Stimulated activated CD4-positive, alpha-beta T cell treated with anti-CD3 and anti-CD28 coated beads, Interleukin-12 subunit alpha, Interleukin-12 subunit beta, amount 100 ng/mL, for 24 hours (primary cell): ENCODE measurements at regions not wholly inside any gene's neighbourhood (a gene's known extent, or its start where the extent isn't known, plus 50 kb on each side); places are given as distances from the start of the nearest gene placed in this dataset.

Experiments
- DNase-seq, 2 experiments: peaks; one replicate each; pipeline ENCODE4 v3.0.0-alpha.2; 2020; ENCODE audit warnings: low read depth in 2 of 2

- DNase-seq = no peak
Measured at GRCh38 chr1:244971552-244972216, 107.3 kb upstream of the HNRNPU start.

GRCh38 chr1:244970744-244971551 lies 106.6 kb upstream of the HNRNPU start:
- peak; percentile 78 to 86 for DNase-seq

GRCh38 chr1:244970236-244970743 lies 105.9 kb upstream of the HNRNPU start:
- peak; percentile 50 to 54 for DNase-seq

- peak; percentile 24 to 29 for DNase-seq
Measured at GRCh38 chr1:244969355-244970235, 105.3 kb upstream of the HNRNPU start.

DNA sequence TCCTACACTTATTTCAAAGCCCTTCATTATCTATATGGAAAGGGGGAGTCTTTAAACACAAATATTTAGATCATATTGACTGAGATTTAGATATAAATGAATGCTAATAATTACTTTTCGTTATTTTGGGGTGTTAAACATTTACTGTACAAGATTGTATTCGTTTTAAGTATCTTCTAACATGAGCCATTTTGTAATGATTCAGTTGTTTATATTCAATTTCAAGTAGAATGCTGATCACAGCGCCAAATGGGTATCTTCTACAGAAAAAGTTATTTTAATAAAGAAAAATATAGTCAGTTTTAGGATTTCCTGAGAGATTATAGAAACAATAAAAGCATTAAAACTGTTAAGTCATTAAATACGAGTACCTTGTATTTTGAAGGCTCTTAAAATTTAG lies 104.5 kb upstream of the HNRNPU start:
- DNase-seq = no peak

DNA sequence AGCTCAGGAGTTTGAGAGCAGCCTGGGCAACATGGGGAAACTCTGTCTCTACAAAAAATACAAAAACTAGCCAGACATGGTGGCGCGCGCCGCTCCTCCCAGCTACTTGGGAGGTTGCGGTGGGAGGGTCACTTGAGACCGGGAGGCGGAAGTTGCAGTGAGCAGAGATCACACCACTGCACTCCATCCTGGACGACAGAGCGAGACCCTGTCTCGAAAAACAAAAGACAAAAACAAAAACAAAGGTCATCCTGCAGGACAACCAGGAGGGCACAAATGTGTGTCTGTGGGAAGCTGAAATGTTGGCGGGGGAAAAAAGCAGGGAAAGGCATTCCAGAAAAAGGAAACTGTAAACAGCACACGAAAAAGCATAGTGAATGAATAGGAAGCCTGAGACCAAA lies 104.1 kb upstream of the HNRNPU start:
- no peak for DNase-seq

- no peak for DNase-seq
Measured at GRCh38 chr1:244967159-244967558, 102.8 kb upstream of the HNRNPU start.

DNA sequence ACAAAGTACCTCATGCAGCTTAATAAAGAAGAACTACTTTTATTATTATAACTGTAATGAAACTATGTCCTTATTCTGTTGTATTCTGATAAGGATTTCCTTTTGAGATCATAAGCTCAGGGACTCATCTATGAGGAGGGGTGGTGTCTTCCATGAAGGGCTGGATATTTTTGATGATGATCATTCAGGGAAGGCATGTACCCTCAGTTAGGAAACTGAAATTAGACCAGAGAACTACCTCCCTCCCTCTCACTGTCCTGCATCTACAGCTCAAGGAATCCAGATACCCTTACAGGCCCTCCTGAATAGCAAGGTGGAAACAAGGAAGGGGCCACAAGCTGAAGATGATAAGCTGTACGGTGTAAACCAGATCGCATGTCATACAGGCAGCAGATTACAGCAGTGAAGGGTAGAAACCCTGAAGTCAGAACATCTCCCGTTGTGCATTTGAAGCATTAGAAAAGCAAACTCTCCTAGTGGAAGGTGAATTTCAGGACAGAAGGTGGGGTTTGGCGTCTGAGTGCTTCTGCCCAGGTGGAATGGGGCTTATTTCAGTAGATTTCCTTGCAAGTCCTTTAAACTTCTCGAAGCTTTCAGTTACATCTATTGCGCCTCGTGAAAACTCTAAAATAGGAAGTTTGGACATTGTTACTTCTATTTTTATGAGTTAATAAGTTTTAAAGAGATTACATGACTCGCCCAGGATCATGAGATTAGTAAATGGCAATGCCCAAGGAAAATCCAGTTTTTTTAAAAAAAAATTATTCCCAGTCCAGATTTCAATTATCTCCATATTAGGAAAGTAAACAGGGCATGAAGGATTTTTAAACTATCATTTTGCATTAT lies 101.1 kb upstream of the HNRNPU start:
- DNase-seq = no peak

- peak in 1 of 2 experiments; percentile 9 for DNase-seq
Measured at GRCh38 chr1:244964112-244964971, 100.0 kb upstream of the HNRNPU start.

DNA sequence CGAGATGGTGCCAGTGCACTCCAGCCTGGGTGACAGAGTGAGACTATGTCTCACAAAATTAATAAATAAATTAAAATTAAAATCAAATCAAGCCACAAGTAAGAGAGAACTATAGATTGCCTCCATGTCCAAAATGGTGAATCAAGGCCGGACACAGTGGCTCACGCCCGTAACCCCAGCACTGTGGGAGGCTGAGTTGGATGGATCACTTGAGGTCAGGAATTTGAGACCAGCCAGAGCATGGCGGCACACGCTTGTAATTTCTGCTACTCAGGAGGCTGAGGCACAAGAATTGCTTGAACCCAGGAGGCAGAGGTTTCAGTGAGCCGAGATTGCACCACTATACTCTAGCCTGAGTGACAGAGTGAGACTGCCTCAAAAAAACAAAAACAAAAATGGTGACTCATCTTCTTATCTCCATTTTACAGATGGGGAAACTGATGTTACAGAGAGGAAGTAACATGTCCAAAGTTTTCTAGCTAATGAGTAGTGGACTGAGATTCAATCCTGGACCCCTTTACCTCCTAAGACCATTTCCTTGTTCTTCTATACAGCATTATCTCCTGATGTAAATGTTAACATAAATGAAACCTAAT lies 99.0 kb upstream of the HNRNPU start:
- DNase-seq = no peak

DNA sequence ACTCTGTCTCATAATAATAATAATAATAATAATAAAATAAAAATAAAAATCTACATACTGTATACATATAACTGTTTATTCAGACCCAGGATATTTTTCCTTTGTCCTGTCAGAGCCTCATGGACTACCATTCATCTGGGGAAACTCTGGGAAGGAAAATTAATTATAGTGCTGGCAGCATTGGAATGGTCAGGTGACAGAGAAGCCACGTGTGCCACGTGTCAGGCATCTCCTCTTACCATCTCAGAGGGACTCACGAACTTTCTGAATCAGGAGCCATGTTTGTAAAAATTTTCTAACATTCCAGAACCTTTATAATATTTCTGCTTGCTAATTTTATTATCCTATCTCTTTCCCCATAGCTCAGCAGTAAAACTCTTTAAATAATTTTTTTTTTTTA lies 97.8 kb upstream of the HNRNPU start:
- no peak for DNase-seq

GRCh38 chr1:244960904-244961303 lies 96.6 kb upstream of the HNRNPU start:
- DNase-seq = no peak

DNA sequence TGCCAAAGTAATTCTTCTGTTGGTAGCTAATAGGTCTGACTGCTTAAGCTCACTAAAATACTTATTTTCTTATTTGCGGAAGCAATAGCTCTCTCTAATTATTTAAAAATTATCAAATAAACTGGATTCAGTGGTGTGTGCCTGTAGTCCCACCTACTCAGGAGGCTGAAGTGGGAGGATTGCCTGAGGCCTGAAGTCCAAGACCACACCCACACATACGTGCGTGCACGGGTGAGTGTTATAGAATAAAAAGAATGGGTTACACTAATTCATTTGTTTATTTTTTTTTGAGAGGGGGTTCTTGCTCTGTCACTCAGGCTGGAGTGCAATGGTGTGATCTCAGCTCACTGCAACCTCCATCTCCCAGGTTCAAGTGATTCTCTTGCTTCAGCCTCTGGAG lies 94.2 kb upstream of the HNRNPU start:
- DNase-seq = no peak

- DNase-seq = no peak
Measured at GRCh38 chr1:244957525-244957924, 93.2 kb upstream of the HNRNPU start.

DNA sequence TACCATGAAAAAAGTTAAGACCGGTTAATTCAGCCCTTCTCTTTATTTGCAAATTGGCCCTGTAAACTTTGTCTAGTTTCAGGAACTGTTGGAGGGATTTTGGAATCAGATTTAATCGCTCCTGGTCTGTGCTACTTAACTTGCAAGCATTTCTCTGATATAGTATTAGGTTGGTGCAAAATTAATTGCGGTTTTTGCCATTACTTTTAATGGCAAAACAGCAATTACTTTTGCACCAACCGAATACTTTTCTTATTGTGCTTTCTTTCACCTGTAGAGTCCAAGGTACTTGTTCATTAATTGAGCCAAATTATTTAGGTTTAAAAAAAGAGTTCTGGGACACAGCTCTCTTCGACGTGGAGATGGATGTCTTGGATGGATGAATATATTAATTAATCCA lies 92.8 kb upstream of the HNRNPU start:
- no peak for DNase-seq

GRCh38 chr1:244955661-244956060 lies 91.3 kb upstream of the HNRNPU start:
- DNase-seq = no peak

DNA sequence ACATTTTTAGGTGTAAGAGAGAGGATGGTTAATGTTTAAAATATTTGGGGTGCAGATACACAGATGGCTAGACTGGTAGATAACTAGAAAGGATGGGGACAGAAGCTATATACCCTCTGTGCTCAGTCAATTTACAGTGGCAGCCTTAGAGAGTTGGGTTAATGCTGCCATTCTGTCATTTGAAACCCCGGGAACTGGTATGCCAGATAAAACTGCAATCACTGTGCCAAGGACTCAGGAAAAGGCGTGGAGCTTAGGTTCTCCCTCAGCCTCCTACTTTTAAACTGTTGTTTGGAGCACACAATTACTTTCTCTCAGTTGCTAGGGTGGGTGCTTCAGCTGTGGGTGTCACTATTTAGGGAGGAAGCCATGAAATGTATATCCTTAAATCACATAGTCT lies 90.0 kb upstream of the HNRNPU start:
- no peak for DNase-seq

DNA sequence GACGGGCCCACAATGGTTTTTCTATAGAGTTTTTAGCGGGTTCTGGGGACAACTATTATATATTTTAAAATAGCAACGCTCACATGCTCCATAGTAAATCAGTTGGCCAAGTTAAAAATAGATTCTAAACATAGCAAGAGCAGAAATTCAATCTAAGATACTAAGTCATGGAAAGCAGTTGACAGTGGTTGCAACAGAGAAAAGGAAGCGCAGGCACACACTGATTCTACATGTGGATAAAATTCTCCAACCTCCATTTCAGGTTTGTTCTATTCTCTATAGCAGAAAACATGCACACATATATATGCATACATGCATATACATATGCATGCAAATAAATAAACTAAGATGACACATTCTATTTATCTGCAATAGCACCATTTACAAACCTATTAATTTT lies 89.6 kb upstream of the HNRNPU start:
- DNase-seq = no peak

GRCh38 chr1:244952940-244953339 lies 88.6 kb upstream of the HNRNPU start:
- DNase-seq = no peak
